Muscle layer of colon (tissue), 2 donors: ENCODE measurements at regions not wholly inside any gene's neighbourhood (a gene's known extent, or its start where the extent isn't known, plus 50 kb on each side); places are given as distances from the start of the nearest gene placed in this dataset.

Experiments used
- H3K27ac ChIP-seq: one replicate; pipeline ENCODE4 v1.7.0; 2013; ENCODE audit warnings: low read depth, mild to moderate bottlenecking, low read length, moderate library complexity
- H3K27me3 ChIP-seq, 2 donors: one replicate each; pipeline ENCODE4 v1.7.0; 2013; ENCODE audit warnings: low read length in 2 of 2, mild to moderate bottlenecking in 2 of 2; ENCODE audit not compliant: insufficient read depth in 2 of 2, control insufficient read depth in 1 of 2
- H3K36me3 ChIP-seq: one replicate; pipeline ENCODE4 v1.7.0; 2013; ENCODE audit warnings: mild to moderate bottlenecking, low read length; ENCODE audit not compliant: insufficient read depth
- H3K4me1 ChIP-seq: one replicate; pipeline ENCODE4 v1.7.0; 2013; ENCODE audit warnings: mild to moderate bottlenecking, low read length; ENCODE audit not compliant: insufficient read depth
- H3K4me3 ChIP-seq, 2 donors: one replicate each; pipeline ENCODE4 v1.7.0; 2013; ENCODE audit warnings: low read length in 2 of 2, low read depth in 1 of 2, mild to moderate bottlenecking in 1 of 2, moderate library complexity in 1 of 2
- H3K9ac ChIP-seq: one replicate; pipeline ENCODE4 v1.7.0; 2013; ENCODE audit warnings: low read length
- H3K9me3 ChIP-seq: one replicate; pipeline ENCODE4 v1.7.0; 2013; ENCODE audit warnings: mild to moderate bottlenecking, low read length
- donor health status: abdominal sarcoma.
- donor health status: Adenocarcinoma of cecum.

DNA sequence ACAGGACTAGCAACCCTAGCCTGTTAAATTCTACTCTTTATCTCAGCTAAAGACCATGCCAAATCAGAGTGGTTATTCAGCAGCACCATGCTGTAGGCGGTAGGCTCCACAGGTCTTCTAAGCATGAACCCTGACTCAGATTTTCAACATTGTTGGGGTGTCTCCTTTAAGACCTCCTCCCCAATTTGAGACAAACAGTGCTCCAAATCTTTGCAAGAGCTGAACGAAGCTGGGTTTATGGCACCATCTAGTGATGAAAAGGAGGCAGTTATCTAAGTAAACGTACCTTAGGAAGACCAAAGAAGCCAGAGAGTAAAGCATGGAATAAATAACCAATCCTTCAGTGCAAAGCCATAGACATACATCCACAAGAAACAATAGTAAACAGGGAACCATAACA, 334.5 kb upstream of the SLC7A11 start:
- Histone ChIP-seq H3K9me3 (no peaks in the 10 kb centered on the region), H3K9ac (no peak overlapping the region), H3K4me1 (no peaks in the 10 kb centered on the region), H3K27me3 (no peaks in the 10 kb centered on the region), H3K36me3 (no peaks in the 10 kb centered on the region), H3K27ac (no peak overlapping the region), H3K4me3 (no peak overlapping the region)

DNA sequence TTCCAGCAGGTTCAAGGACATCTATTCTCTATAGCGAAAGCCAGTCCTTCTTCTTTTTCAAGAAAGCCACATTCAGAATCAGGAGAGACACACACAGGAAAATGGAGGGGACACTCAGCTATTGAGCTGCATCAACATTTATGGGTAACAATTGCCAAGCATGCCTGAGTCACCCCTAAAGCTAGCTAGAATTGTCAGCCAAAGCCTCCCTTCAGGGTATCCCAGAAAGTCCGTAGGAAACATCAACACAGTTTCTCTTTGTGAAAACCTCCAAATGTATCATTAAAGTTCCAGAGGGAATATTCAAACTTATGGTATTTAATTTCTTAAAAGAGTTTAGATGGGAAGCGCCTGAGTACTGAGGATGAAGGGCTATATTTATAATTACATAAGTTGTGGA, 331.1 kb upstream of the SLC7A11 start:
- Histone ChIP-seq H3K36me3 (no peaks in the 10 kb centered on the region), H3K4me3 (no peak overlapping the region), H3K9ac (no peak overlapping the region), H3K27ac (no peak overlapping the region), H3K4me1 (no peaks in the 10 kb centered on the region), H3K9me3 (no peaks in the 10 kb centered on the region), H3K27me3 (no peaks in the 10 kb centered on the region)

DNA sequence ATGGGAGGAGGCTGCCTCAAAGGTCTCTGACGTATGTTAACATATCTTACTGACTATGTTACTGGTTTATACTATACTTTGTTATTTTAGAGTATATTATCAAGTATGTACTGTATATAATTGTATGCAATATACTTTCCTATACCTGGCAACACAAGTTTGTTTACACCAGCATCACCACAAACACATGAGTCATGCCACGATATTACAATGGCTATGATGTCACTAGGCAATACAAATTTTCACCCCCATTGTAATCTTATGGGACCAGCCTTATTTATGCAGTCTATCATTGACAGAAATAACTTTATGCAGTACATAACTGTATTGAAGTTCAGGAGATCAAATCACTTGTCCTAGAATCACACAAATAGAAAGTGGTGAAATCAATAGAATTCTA, 329.9 kb upstream of the SLC7A11 start:
- Histone ChIP-seq H3K27ac (no peak overlapping the region), H3K4me1 (no peaks in the 10 kb centered on the region), H3K9me3 (no peaks in the 10 kb centered on the region), H3K9ac (no peak overlapping the region), H3K36me3 (no peaks in the 10 kb centered on the region), H3K4me3 (no peak overlapping the region), H3K27me3 (no peaks in the 10 kb centered on the region)

DNA sequence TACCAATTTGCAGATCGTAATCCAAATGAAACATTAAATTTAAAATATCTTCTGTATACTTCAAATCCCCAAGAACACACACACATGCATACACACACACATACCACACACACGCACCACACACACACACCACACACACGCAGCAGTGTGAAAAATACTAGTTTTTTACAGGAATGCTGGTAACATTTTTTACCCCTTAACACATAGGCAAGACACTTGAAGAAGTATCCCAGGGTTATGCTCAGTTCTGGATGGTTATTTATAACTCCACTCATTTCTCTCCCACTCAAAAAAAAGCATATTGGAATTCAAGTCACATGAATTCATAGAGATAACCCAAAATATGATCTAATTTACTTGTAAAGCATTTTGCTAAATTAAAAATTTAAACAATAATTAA, 325.5 kb upstream of the SLC7A11 start:
- Histone ChIP-seq H3K4me3 (no peak overlapping the region), H3K36me3 (no peaks in the 10 kb centered on the region), H3K27ac (no peak overlapping the region), H3K4me1 (no peaks in the 10 kb centered on the region), H3K9me3 (no peaks in the 10 kb centered on the region), H3K27me3 (no peaks in the 10 kb centered on the region), H3K9ac (no peak overlapping the region)

DNA sequence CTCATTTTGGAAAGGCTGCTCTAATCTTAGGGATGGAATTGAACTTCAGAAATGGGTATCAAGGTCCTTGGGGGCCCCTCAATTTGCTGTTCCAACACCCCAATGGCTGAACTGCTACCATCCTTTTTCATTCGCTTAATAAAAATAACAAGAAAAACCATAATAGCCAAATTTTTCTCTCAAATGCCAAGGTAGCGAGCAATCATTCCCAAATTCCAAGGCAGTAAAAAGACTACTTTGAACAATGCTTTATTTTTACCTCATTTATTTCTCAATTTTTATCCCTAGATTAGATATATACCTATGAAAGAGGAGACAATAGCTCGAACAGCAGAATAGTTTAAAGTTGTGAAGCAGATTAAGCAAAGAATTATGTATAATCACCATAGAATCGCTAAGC, 323.4 kb upstream of the SLC7A11 start:
- Histone ChIP-seq H3K9ac (no peak overlapping the region), H3K36me3 (no peaks in the 10 kb centered on the region), H3K27ac (no peak overlapping the region), H3K27me3 (no peaks in the 10 kb centered on the region), H3K4me1 (no peaks in the 10 kb centered on the region), H3K9me3 (no peaks in the 10 kb centered on the region), H3K4me3 (no peak overlapping the region)

DNA sequence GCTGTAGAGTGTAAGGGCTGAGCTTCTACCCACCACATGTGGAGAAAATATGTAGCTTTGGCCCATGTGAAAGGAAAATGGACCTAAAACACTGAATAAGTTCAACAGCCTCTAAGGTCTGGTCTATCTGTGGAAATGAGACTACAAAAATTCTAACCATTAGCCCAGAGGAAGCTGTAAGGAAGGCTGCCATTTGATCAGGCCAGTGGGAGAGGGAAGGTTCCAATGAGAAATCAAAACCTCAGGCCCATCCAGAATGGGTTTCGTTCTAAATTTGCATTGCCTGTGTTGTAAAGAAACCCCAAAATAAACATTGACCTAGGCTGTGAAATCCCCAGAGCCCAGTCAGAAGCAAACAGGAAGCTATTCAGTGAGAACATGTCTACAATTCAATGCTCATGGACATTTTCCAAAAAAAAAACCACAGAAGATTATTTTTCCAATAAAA, 320.4 kb upstream of the SLC7A11 start:
- H3K36me3 ChIP-seq: no peaks in the 10 kb centered on the region
- H3K4me3 ChIP-seq: no peak overlapping the region
- H3K9me3 ChIP-seq: no peaks in the 10 kb centered on the region
- no peak overlapping the region for H3K9ac ChIP-seq
- no peak overlapping the region for H3K27ac ChIP-seq
- H3K27me3 ChIP-seq: no peaks in the 10 kb centered on the region
- H3K4me1 ChIP-seq: no peaks in the 10 kb centered on the region

DNA sequence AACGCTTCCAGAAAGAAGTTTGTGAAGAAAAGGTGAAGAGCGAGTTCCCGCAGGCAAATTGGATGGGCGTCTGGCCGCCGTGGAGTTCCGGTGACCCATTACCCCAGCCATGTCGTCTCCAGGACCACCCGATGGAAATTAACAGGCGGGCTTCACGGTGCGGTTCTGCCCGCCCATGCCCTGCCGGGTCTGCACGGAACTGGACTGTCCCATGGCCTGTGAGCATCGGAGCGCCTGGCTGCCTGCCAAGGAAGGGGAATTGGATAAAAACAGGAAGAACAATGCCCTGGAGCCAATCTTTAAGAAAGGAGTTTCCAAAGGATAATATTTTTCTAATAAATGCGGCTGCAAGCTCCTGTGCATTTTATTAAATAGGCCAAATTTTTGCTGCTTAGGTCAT, 319.8 kb upstream of the SLC7A11 start:
- Histone ChIP-seq H3K27ac (no peak overlapping the region), H3K9me3 (no peaks in the 10 kb centered on the region), H3K27me3 (no peaks in the 10 kb centered on the region), H3K36me3 (no peaks in the 10 kb centered on the region), H3K4me3 (no peak overlapping the region), H3K9ac (no peak overlapping the region), H3K4me1 (no peaks in the 10 kb centered on the region)

DNA sequence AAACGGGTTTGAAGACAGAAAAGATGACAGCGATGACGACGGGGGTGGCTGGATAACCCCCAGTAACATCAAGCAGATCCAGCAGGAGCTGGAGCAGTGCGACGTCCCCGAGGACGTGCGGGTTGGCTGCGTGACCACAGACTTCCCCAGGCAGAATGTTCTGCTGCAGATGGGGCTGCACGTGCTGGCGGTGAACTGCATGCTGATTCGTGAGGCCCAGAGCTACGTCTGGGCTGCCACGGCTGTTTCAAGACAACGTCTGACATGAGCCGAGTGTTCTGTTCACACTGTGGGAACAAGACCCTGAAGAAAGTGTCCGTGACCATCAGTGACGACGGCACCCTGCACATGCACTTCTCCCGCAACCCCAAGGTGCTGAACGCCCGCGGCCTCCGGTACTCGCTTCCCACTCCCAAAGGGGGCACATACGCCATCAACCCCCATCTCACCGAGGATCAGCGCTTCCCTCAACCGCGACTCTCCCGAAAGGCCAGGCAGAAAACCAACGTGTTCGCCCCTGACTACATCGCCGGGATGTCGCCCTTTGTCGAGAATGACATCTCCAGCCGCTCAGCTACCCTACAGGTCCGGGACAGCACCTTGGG, 319.2 kb upstream of the SLC7A11 start:
- Histone ChIP-seq H3K4me3 (no peak overlapping the region), H3K9ac (no peak overlapping the region), H3K4me1 (no peaks in the 10 kb centered on the region), H3K9me3 (no peaks in the 10 kb centered on the region), H3K27me3 (no peaks in the 10 kb centered on the region), H3K36me3 (no peaks in the 10 kb centered on the region), H3K27ac (no peak overlapping the region)

DNA sequence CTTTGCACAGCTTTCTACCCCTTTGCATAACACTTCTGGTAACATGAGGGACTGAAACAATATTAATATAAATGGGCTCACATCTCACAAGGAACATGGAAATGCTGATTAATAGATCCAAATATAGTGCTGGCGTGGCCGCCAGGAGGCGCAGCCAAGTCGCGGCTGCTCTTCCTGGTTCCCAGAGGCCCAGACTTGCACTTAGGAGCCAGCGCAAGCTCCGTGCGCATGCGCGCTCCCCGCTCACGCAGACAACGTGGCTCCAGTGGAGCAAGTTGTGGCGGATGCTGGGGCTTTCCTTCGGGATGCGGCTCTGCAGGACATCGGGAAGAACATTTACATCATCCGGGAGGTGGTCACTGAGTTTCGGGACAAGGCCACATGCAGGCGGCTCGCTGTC, 318.3 kb upstream of the SLC7A11 start:
- Histone ChIP-seq H3K4me3 (no peak overlapping the region), H3K4me1 (no peaks in the 10 kb centered on the region), H3K27me3 (no peaks in the 10 kb centered on the region), H3K36me3 (no peaks in the 10 kb centered on the region), H3K27ac (no peak overlapping the region), H3K9ac (no peak overlapping the region), H3K9me3 (no peaks in the 10 kb centered on the region)

DNA sequence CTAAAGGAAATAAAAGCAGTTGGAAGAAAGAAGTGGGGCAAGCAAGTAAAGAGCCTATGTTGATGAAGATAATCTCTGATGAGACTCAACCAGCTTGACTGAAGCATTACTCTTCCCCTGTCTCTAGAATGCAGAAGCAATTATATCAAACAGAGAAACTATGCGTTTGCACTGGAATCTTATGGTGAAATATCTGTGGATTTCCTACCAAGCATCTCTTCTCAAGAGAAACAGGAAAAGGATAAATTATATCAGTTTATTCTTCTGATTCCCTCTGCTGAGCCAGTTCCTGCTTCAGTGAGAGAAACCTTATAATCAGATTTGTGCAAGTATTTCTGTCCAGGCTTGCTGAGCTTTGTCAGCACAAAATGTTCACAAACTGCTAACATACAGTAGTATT, 316.7 kb upstream of the SLC7A11 start:
- Histone ChIP-seq H3K9me3 (no peaks in the 10 kb centered on the region), H3K4me3 (no peak overlapping the region), H3K27me3 (no peaks in the 10 kb centered on the region), H3K27ac (no peak overlapping the region), H3K4me1 (no peaks in the 10 kb centered on the region), H3K36me3 (no peaks in the 10 kb centered on the region), H3K9ac (no peak overlapping the region)

DNA sequence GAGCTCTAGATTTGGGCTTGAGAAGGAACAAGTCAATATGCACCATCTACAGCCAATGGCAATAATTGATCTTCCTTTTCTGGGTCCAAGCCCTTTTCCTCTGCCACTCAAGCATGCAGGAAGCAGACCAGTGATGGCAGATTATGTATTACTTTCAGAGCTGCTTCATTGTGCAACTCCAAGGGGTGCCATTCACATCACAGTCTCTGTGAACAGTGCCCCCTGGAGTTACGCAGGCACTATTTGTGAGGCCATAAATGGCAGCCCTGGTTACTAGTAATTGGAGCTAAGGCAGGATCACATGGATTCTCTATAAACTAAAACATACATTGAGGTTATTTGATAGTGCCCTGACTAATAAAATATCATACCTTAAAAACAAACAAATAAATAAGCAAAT, 313.4 kb upstream of the SLC7A11 start:
- no peaks in the 10 kb centered on the region for H3K4me1 ChIP-seq
- no peaks in the 10 kb centered on the region for H3K36me3 ChIP-seq
- no peak overlapping the region for H3K27ac ChIP-seq
- no peak overlapping the region for H3K4me3 ChIP-seq
- H3K9ac ChIP-seq: no peak overlapping the region
- no peaks in the 10 kb centered on the region for H3K9me3 ChIP-seq
- no peaks in the 10 kb centered on the region for H3K27me3 ChIP-seq

DNA sequence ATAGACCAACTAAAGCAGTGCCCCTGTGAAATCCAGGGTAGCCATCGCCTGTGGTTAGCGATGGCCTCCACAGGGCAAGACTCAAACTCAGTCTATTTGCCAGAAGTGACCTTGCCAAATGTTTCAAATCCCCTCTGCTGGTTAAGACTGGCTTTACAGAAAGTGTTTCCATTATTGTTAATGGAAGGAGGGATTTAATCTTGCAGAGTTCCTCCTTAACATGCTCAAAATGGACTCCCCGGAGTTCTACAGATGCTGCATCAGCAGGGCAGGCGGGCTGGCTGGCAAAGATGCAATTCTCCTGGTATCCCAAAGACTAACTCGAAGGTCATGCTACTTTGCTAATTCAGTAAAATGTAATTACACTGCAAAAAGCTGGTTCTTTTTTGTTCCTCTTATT, 313.0 kb upstream of the SLC7A11 start:
- Histone ChIP-seq H3K9ac (no peak overlapping the region), H3K9me3 (no peaks in the 10 kb centered on the region), H3K36me3 (no peaks in the 10 kb centered on the region), H3K4me3 (no peak overlapping the region), H3K4me1 (no peaks in the 10 kb centered on the region), H3K27me3 (no peaks in the 10 kb centered on the region), H3K27ac (no peak overlapping the region)
